ENCODE measurements at regions not wholly inside any gene's neighbourhood (a gene's known extent, or its start where the extent isn't known, plus 50 kb on each side); places are given as distances from the start of the nearest gene placed in this dataset.

- TF ChIP-seq CTCF (IDR thresholded peaks at IDR 0.05 in 4 of 5, conservative IDR thresholded peaks at IDR 0.05 in 1 of 5) (peak in 1 of 5 experiments; percentile 22), POLR2A (IDR thresholded peaks at IDR 0.05) (no peak)
Measured at GRCh38 chr12:47307680-47308399, 228.1 kb upstream of the AMIGO2 start.

All from gastrocnemius medialis (tissue), 4 donors.